Breast epithelium (tissue), 4 donors: ENCODE measurements at regions not wholly inside any gene's neighbourhood (a gene's known extent, or its start where the extent isn't known, plus 50 kb on each side); places are given as distances from the start of the nearest gene placed in this dataset.

ENCODE experiments used
- DNase-seq, 2 donors: peaks; one replicate each; pipeline ENCODE4 v3.0.0-alpha.2; 2019; ENCODE audit warnings: low spot score in 2 of 2
- H3K27ac ChIP-seq, 2 donors: fragments of 200-600 bp; sonication (generic) in 1 of 2; one replicate each; pipeline ENCODE4 v1.5.1; 2016 to 2019; ENCODE audit warnings: mild to moderate bottlenecking in 1 of 2
- H3K27me3 ChIP-seq, 2 donors: fragments of 200-600 bp; sonication (generic) in 1 of 2; one replicate each; pipeline versions ENCODE4 v1.5.1 to v1.6.0; 2017 to 2019; ENCODE audit warnings: control low read depth in 1 of 2, mild to moderate bottlenecking in 1 of 2
- H3K36me3 ChIP-seq: fragments of 200-600 bp; one replicate; pipeline ENCODE4 v1.5.1; 2019
- H3K4me1 ChIP-seq, 2 donors: fragments of 200-600 bp; sonication (generic); one replicate each; pipeline ENCODE4 v1.5.1; 2016 to 2019; ENCODE audit warnings: control low read depth in 1 of 2
- H3K4me3 ChIP-seq, 3 donors: fragments of 200-600 bp; sonication (generic); 1 replicate in 2 of 3; 2 replicates in 1 of 3; pipeline ENCODE4 v1.5.1; 2016 to 2019; ENCODE audit warnings: mild to moderate bottlenecking in 3 of 3, moderate library complexity in 2 of 3
- H3K9me3 ChIP-seq, 2 donors: fragments of 200-600 bp; sonication (generic) in 1 of 2; one replicate each; pipeline ENCODE4 v1.5.1; 2016 to 2019; ENCODE audit warnings: control low read depth in 1 of 2
- POLR2A ChIP-seq: fragments of 450-650 bp; IDR thresholded peaks from one replicate; pipeline ENCODE4 v1.6.1; 2016; ENCODE audit warnings: antibody characterized with exemption, mild to moderate bottlenecking, moderate library complexity
- POLR2AphosphoS5 ChIP-seq, 3 donors: sonication (generic); formaldehyde crosslinking; IDR thresholded peaks; one replicate each; pipeline ENCODE4 v1.6.1; 2017; ENCODE audit warnings: antibody characterized with exemption in 3 of 3
- intact Hi-C: fragments of 100-400 bp; cut with DNase I; formaldehyde crosslinking; loops from one replicate; pipeline ENCODE4 v1.15.1; 2023; ENCODE audit warnings: low total_unique reads
- TF ChIP-seq, protein P1 (sequence below), 3 donors: fragments of 450-650 bp; IDR thresholded peaks; one replicate each; pipeline ENCODE4 v1.5.1; 2016 to 2017; ENCODE audit warnings: antibody characterized with exemption in 3 of 3, mild to moderate bottlenecking in 3 of 3, moderate library complexity in 3 of 3

DNA sequence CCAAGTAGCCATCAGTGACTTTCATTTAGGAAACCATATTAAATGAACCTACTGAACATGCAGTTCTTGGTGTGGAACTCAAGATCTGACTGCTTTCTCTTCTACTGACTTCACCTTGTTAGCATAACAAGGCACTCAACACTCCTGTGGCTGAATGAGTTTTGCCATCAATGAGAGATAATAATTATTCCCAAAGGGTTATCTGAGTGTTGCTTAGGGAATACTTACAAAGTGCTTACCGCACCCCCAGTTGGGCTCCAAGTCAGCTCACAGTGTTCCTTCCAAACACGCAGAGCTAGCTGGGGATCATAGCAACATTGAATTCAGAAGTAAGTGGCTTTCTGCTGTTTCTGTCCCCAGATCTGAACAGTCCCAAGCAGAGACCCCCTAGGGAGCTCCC, 182.9 kb downstream of the SREK1 start:
- TF ChIP-seq POLR2AphosphoS5 (IDR thresholded peaks at IDR 0.05) (no peak), POLR2A (no peak)
- TF ChIP-seq, protein P1, sequence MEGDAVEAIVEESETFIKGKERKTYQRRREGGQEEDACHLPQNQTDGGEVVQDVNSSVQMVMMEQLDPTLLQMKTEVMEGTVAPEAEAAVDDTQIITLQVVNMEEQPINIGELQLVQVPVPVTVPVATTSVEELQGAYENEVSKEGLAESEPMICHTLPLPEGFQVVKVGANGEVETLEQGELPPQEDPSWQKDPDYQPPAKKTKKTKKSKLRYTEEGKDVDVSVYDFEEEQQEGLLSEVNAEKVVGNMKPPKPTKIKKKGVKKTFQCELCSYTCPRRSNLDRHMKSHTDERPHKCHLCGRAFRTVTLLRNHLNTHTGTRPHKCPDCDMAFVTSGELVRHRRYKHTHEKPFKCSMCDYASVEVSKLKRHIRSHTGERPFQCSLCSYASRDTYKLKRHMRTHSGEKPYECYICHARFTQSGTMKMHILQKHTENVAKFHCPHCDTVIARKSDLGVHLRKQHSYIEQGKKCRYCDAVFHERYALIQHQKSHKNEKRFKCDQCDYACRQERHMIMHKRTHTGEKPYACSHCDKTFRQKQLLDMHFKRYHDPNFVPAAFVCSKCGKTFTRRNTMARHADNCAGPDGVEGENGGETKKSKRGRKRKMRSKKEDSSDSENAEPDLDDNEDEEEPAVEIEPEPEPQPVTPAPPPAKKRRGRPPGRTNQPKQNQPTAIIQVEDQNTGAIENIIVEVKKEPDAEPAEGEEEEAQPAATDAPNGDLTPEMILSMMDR (IDR thresholded peaks at IDR 0.05), result no peak
- Histone ChIP-seq H3K4me1 (no peaks in the 10 kb centered on the region), H3K4me3 (no peak overlapping the region), H3K27me3 (no peaks in the 10 kb centered on the region), H3K9me3 (no peaks in the 10 kb centered on the region), H3K36me3 (no peaks in the 10 kb centered on the region), H3K27ac (no peak overlapping the region)
- DNase-seq, result no peak
- intact Hi-C loops, result no loop called here

DNA sequence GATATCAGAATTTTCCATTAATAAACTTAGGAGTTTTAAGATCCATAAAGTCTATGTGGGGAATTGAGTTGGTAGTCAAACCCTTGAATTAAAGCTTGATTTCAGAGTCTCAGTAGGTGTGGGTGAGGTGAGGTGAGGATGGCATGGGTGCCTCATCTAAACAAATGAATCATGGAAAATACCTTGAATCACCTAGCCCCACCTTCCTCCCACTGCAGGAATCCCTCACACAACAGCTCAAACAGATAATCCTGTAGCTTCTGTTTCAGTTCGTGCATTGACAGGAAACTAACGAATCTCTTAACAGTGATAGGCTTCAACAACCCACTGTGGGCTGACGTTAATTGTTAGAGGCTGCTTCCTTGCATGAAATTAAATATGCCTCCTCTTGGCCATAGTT, 185.0 kb downstream of the SREK1 start:
- H3K4me1 ChIP-seq, result no peaks in the 10 kb centered on the region
- DNase-seq, result no peak
- H3K27me3 ChIP-seq, result no peaks in the 10 kb centered on the region
- H3K36me3 ChIP-seq, result no peaks in the 10 kb centered on the region
- no peaks in the 10 kb centered on the region for H3K9me3 ChIP-seq
- no peak overlapping the region for H3K27ac ChIP-seq
- H3K4me3 ChIP-seq, result no peak overlapping the region
- TF ChIP-seq POLR2AphosphoS5 (IDR thresholded peaks at IDR 0.05) (no peak), POLR2A (no peak)
- TF ChIP-seq, protein P1 (IDR thresholded peaks at IDR 0.05), result no peak
- intact Hi-C loops, result no loop called here

DNA sequence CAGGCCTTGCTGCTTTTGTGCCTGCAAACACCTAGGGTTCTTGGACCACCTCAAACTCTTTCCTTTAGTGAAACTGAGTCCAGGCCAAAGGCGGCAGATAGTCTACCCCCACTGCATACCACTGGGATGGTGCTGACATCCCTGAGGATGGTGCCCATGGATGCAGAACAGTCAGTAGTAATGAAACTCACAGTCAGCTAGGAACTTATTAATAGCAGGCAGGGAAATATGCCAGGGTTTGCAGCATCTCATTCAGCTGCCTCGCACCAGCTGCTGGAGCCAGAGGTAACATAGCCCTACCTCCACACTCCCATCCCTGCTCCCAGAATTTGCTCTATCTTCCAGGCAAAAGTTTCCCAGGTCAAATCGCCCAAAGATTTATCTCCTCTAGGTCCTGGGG, 189.1 kb downstream of the SREK1 start:
- H3K4me1 ChIP-seq, result no peaks in the 10 kb centered on the region
- no peaks in the 10 kb centered on the region for H3K27me3 ChIP-seq
- intact Hi-C loops, result no loop called here
- H3K36me3 ChIP-seq, result no peaks in the 10 kb centered on the region
- H3K27ac ChIP-seq, result no peak overlapping the region
- no peak for DNase-seq
- no peak for TF ChIP-seq POLR2A
- TF ChIP-seq POLR2AphosphoS5 (IDR thresholded peaks at IDR 0.05), result no peak
- TF ChIP-seq, protein P1 (IDR thresholded peaks at IDR 0.05), result no peak
- H3K4me3 ChIP-seq, result no peak overlapping the region
- H3K9me3 ChIP-seq, result no peaks in the 10 kb centered on the region

DNA sequence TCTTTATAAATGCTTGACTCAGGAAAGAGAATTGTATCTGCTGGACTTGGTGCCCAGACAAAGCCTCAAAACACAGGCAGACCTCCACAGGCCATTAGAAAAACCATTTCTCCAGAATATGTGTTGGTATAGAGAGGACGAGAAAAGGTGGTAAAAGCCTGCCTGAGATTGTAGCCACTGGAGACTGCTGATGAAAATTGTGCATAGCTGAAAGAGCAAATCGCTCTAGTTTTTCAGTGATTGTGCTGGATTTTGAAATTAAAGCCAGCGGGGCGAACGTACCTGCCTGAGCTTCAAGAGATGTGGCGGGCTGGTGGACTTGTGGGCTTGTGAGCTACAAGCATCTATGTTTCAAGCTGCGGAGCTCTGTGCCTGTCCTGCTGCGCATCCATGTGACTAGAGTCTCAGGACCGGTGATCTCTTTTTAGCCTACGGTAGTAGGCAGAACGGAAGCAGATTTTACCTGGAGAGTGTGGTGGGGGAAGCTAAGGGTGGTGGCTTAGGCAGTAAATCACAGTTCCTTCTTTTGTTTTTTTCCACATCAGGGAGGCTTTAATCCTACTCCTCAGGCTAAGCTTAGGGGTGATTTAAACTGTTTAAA, 193.6 kb downstream of the SREK1 start:
- H3K36me3 ChIP-seq, result no peaks in the 10 kb centered on the region
- no peak overlapping the region for H3K4me3 ChIP-seq
- no peaks in the 10 kb centered on the region for H3K9me3 ChIP-seq
- no peak for DNase-seq
- intact Hi-C loops, result no loop called here
- no peaks in the 10 kb centered on the region for H3K4me1 ChIP-seq
- no peak for TF ChIP-seq POLR2AphosphoS5 (IDR thresholded peaks at IDR 0.05)
- TF ChIP-seq, protein P1 (IDR thresholded peaks at IDR 0.05), result no peak
- no peak for TF ChIP-seq POLR2A
- H3K27ac ChIP-seq, result no peak overlapping the region
- H3K27me3 ChIP-seq, result no peaks in the 10 kb centered on the region

DNA sequence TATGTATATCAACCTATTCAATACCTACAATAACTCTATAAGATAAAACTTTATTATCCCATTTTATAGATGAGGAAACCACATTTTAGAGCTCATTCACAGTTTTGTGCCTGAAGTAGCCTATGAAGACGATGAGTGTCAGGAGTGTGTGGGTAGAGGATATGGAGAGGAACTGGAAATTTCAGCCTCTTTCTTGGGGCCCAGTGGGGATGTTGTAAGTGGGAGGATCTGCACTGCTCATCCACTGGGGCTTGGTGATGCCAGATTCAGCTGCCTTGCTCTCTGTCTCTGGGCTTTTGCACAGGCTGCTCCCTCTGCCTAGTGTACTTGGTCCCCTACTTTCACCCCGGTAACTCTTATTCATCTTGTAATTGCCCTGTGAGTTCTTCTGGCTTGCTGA, 194.7 kb downstream of the SREK1 start:
- Histone ChIP-seq H3K4me3 (no peak overlapping the region), H3K27me3 (no peaks in the 10 kb centered on the region), H3K4me1 (no peaks in the 10 kb centered on the region), H3K27ac (peak overlapping the region in 1 of 2 donors; percentile 26), H3K36me3 (no peaks in the 10 kb centered on the region), H3K9me3 (no peaks in the 10 kb centered on the region)
- DNase-seq, result no peak
- TF ChIP-seq POLR2A (no peak), POLR2AphosphoS5 (IDR thresholded peaks at IDR 0.05) (no peak)
- TF ChIP-seq, protein P1 (IDR thresholded peaks at IDR 0.05), result no peak
- intact Hi-C loops, result no loop called here
